OCI-LY1 (cell line): ENCODE measurements at regions not wholly inside any gene's neighbourhood (a gene's known extent, or its start where the extent isn't known, plus 50 kb on each side); places are given as distances from the start of the nearest gene placed in this dataset.

ENCODE experiments used
- H2AFZ ChIP-seq: fragments of 200-600 bp; sonication (generic), shearing (Covaris generic); 2 replicates; pipeline ENCODE4 v1.6.0; 2014; ENCODE audit warnings: antibody characterized with exemption, mild to moderate bottlenecking, low read length
- H3F3A ChIP-seq: fragments of 200-600 bp; sonication (generic), shearing (Covaris generic); 2 replicates; pipeline ENCODE4 v1.6.0; 2014; ENCODE audit warnings: mild to moderate bottlenecking, antibody characterized with exemption, low read length, moderate library complexity; ENCODE audit not compliant: insufficient read depth
- H3K27ac ChIP-seq: fragments of 200-600 bp; sonication (generic); 2 replicates; pipeline ENCODE4 v1.5.1; 2014; ENCODE audit warnings: low read length, mixed run types, mild to moderate bottlenecking, low read depth; ENCODE audit not compliant: poor library complexity, severe bottlenecking
- H3K27me3 ChIP-seq: fragments of 200-600 bp; sonication (generic); 2 replicates; pipeline ENCODE4 v1.6.0; 2014; ENCODE audit warnings: antibody characterized with exemption, mild to moderate bottlenecking, low read length, moderate library complexity; ENCODE audit not compliant: insufficient read depth
- H3K36me3 ChIP-seq: fragments of 200-600 bp; sonication (generic); 2 replicates; pipeline ENCODE4 v1.6.1; 2014; ENCODE audit warnings: mild to moderate bottlenecking, antibody characterized with exemption, low read length, moderate library complexity, mixed read lengths; ENCODE audit not compliant: insufficient read depth
- H3K4me1 ChIP-seq: fragments of 200-600 bp; sonication (generic); 2 replicates; pipeline ENCODE4 v1.5.1; 2014; ENCODE audit warnings: mild to moderate bottlenecking, low read length, moderate library complexity; ENCODE audit not compliant: insufficient read depth, severe bottlenecking
- H3K4me2 ChIP-seq: fragments of 200-600 bp; sonication (generic), shearing (Covaris generic); 2 replicates; pipeline ENCODE4 v1.6.1; 2014; ENCODE audit warnings: low read length
- H3K4me3 ChIP-seq: fragments of 200-600 bp; sonication (generic); 2 replicates; pipeline ENCODE4 v1.5.1; 2014; ENCODE audit warnings: low read length, low read depth, mild to moderate bottlenecking, mixed read lengths; ENCODE audit not compliant: poor library complexity, severe bottlenecking
- H3K79me2 ChIP-seq: fragments of 200-600 bp; shearing (Covaris generic); 2 replicates; pipeline ENCODE4 v1.6.1; 2016; ENCODE audit warnings: mixed run types, low read length, mixed read lengths; ENCODE audit not compliant: insufficient read depth
- H3K9ac ChIP-seq: fragments of 200-600 bp; sonication (generic), shearing (Covaris generic); 2 replicates; pipeline ENCODE4 v1.6.1; 2014; ENCODE audit warnings: mild to moderate bottlenecking, low read length, mixed read lengths
- H3K9me2 ChIP-seq: fragments of 200-600 bp; sonication (generic), shearing (Covaris generic); 2 replicates; pipeline ENCODE4 v1.6.1; 2014; ENCODE audit warnings: low read depth, mild to moderate bottlenecking, low read length, mixed read lengths
- H3K9me3 ChIP-seq: fragments of 200-600 bp; shearing (Covaris generic); 2 replicates; pipeline ENCODE4 v1.6.1; 2014; ENCODE audit warnings: low read length, mixed read lengths
- H4K20me1 ChIP-seq: fragments of 200-600 bp; sonication (generic), shearing (Covaris generic); 2 replicates; pipeline ENCODE4 v1.6.0; 2016; ENCODE audit warnings: mild to moderate bottlenecking, low read length; ENCODE audit not compliant: insufficient read depth
- CTCF ChIP-seq: fragments of 200-600 bp; sonication (generic), shearing (Covaris generic); IDR thresholded peaks from 2 replicates; pipeline ENCODE4 v1.5.1; 2017; ENCODE audit warnings: mild to moderate bottlenecking, antibody characterized with exemption, low read length, moderate library complexity, mixed read lengths
- EZH2 ChIP-seq: fragments of 200-600 bp; sonication (generic), shearing (Covaris generic); IDR thresholded peaks from 2 replicates; pipeline ENCODE4 v1.8.0; 2017; ENCODE audit warnings: borderline replicate concordance, mixed run types, mild to moderate bottlenecking, antibody characterized with exemption, low read length, moderate library complexity, mixed read lengths

- TF ChIP-seq EZH2 (no peak), CTCF (no peak)
- H3K27ac ChIP-seq: no peak overlapping the region
- H3K27me3 ChIP-seq: no peaks in the 10 kb centered on the region
- H2AFZ ChIP-seq: no peak overlapping the region
- no peaks in the 10 kb centered on the region for H4K20me1 ChIP-seq
- no peaks in the 10 kb centered on the region for H3K9me2 ChIP-seq
- H3K9me3 ChIP-seq: no peaks in the 10 kb centered on the region
- H3K9ac ChIP-seq: no peak overlapping the region
- H3K4me3 ChIP-seq: no peak overlapping the region
- no peak overlapping the region for H3K4me2 ChIP-seq
- H3F3A ChIP-seq: no peaks in the 10 kb centered on the region
- no peaks in the 10 kb centered on the region for H3K36me3 ChIP-seq
- H3K79me2 ChIP-seq: no peaks in the 10 kb centered on the region
- no peaks in the 10 kb centered on the region for H3K4me1 ChIP-seq
Observed at GRCh38 chr14:65879248-65880009, 466.9 kb downstream of the FUT8 start.

- no peaks in the 10 kb centered on the region for H4K20me1 ChIP-seq
- H3K4me3 ChIP-seq: no peak overlapping the region
- no peak overlapping the region for H2AFZ ChIP-seq
- H3K79me2 ChIP-seq: no peaks in the 10 kb centered on the region
- no peak overlapping the region for H3K9ac ChIP-seq
- H3K27ac ChIP-seq: no peak overlapping the region
- H3K4me2 ChIP-seq: no peak overlapping the region
- no peaks in the 10 kb centered on the region for H3K9me3 ChIP-seq
- H3F3A ChIP-seq: no peaks in the 10 kb centered on the region
- TF ChIP-seq CTCF: no peak
- no peak for TF ChIP-seq EZH2
- no peaks in the 10 kb centered on the region for H3K4me1 ChIP-seq
- no peaks in the 10 kb centered on the region for H3K36me3 ChIP-seq
- H3K9me2 ChIP-seq: no peaks in the 10 kb centered on the region
- no peaks in the 10 kb centered on the region for H3K27me3 ChIP-seq
Observed at GRCh38 chr14:65880507-65880906, 468.0 kb downstream of the FUT8 start.

GRCh38 chr14:65881642-65882041 is 469.1 kb downstream of the FUT8 start:
- no peak overlapping the region for H3K27ac ChIP-seq
- H3F3A ChIP-seq: no peaks in the 10 kb centered on the region
- no peaks in the 10 kb centered on the region for H3K36me3 ChIP-seq
- no peaks in the 10 kb centered on the region for H3K27me3 ChIP-seq
- H3K79me2 ChIP-seq: no peaks in the 10 kb centered on the region
- no peaks in the 10 kb centered on the region for H3K9me3 ChIP-seq
- no peaks in the 10 kb centered on the region for H3K4me1 ChIP-seq
- no peak overlapping the region for H3K4me2 ChIP-seq
- H3K9ac ChIP-seq: no peak overlapping the region
- H3K9me2 ChIP-seq: no peaks in the 10 kb centered on the region
- no peak overlapping the region for H3K4me3 ChIP-seq
- TF ChIP-seq EZH2 (no peak), CTCF (no peak)
- H4K20me1 ChIP-seq: no peaks in the 10 kb centered on the region
- H2AFZ ChIP-seq: no peak overlapping the region
